ENCODE measurements at regions not wholly inside any gene's neighbourhood (a gene's known extent, or its start where the extent isn't known, plus 50 kb on each side); places are given as distances from the start of the nearest gene placed in this dataset.

DNA sequence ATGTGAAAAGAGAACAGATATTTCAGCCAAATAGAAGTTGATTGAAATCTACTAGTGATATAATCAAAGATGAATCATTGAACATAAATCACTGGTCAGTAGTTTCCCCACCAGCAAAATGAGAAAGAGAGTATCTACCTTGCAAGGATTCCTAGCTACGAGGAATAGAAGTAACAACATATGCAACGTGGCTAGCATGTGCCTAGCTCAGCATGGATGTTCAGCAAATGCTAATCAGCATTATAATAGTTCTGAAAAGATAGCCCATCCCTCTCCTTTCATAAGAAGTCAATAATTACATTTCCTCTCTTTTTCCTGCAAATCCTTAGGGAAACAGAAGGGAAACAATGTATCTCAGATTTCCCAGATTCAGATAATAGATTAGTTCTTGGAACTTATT lies 417.2 kb downstream of the SATB2 start:
- TF ChIP-seq, protein P1, sequence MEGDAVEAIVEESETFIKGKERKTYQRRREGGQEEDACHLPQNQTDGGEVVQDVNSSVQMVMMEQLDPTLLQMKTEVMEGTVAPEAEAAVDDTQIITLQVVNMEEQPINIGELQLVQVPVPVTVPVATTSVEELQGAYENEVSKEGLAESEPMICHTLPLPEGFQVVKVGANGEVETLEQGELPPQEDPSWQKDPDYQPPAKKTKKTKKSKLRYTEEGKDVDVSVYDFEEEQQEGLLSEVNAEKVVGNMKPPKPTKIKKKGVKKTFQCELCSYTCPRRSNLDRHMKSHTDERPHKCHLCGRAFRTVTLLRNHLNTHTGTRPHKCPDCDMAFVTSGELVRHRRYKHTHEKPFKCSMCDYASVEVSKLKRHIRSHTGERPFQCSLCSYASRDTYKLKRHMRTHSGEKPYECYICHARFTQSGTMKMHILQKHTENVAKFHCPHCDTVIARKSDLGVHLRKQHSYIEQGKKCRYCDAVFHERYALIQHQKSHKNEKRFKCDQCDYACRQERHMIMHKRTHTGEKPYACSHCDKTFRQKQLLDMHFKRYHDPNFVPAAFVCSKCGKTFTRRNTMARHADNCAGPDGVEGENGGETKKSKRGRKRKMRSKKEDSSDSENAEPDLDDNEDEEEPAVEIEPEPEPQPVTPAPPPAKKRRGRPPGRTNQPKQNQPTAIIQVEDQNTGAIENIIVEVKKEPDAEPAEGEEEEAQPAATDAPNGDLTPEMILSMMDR (conservative IDR thresholded peaks at IDR 0.05; ENCODE audit: low read depth, low read length), result no peak
- TF ChIP-seq EZH2 (IDR thresholded peaks at IDR 0.05; ENCODE audit: borderline replicate concordance, low read depth, low read length, poor library complexity, severe bottlenecking), result no peak

Measured in A673 (cell line).